Brain microvascular endothelial cell (primary cell): ENCODE measurements at regions not wholly inside any gene's neighbourhood (a gene's known extent, or its start where the extent isn't known, plus 50 kb on each side); places are given as distances from the start of the nearest gene placed in this dataset.
"Not testable (repeated sequence)": the region's sequence is repeated elsewhere in the genome, so short reads cannot be mapped to it uniquely, and the experiment has no call there.

ENCODE experiments used
- DNase-seq: peaks from one replicate; pipeline ENCODE4 v3.0.0-alpha.2; 2020
- H3K27ac ChIP-seq: fragments of 250-450 bp; sonication (Bioruptor Pico); 2 replicates; pipeline ENCODE4 v1.5.1; 2020; ENCODE audit warnings: mild to moderate bottlenecking, moderate library complexity
- H3K27me3 ChIP-seq: fragments of 250-450 bp; sonication (Bioruptor Pico); replicated peaks from 2 replicates; pipeline ENCODE4 v1.5.1; 2020; ENCODE audit warnings: mild to moderate bottlenecking
- H3K36me3 ChIP-seq: fragments of 250-450 bp; sonication (Bioruptor Pico); replicated peaks from 2 replicates; pipeline ENCODE4 v1.5.1; 2020; ENCODE audit warnings: mild to moderate bottlenecking
- H3K4me3 ChIP-seq: 2 replicates; pipeline ENCODE4 v1.5.1; 2011; ENCODE audit warnings: low read depth, mild to moderate bottlenecking, control low read depth, low read length, moderate library complexity
- CTCF ChIP-seq: IDR thresholded peaks from 2 replicates; pipeline ENCODE4 v1.5.1; 2011; ENCODE audit warnings: low read depth, mild to moderate bottlenecking, moderate library complexity, low read length, control low read depth, inconsistent platforms; ENCODE audit errors: missing control alignments
- in situ Hi-C: cut with HindIII; loops from 2 replicates; pipeline ENCODE4 v1.10.0; 2017; ENCODE audit warnings: low sequenced_read_pairs, low pct_ligation_motif_present

GRCh38 chr7:152504816-152505215 is 69.0 kb upstream of the KMT2C start:
- in situ Hi-C loops = no loop called here
- Histone ChIP-seq H3K4me3 (no peak overlapping the region), H3K27ac (no peak overlapping the region), H3K36me3 (no peaks in the 10 kb centered on the region), H3K27me3 (no peaks in the 10 kb centered on the region)
- no peak for DNase-seq
- TF ChIP-seq CTCF = no peak

- in situ Hi-C loops = no loop called here
- Histone ChIP-seq H3K36me3 (no peaks in the 10 kb centered on the region), H3K4me3 (no peak overlapping the region), H3K27ac (no peak overlapping the region), H3K27me3 (no peaks in the 10 kb centered on the region)
- no peak for DNase-seq
- TF ChIP-seq CTCF = no peak
Observed at GRCh38 chr7:152504367-152504766, 68.6 kb upstream of the KMT2C start.

GRCh38 chr7:152502813-152503790 is 67.3 kb upstream of the KMT2C start:
- TF ChIP-seq CTCF = no peak
- DNase-seq = no peak
- no peak overlapping the region for H3K4me3 ChIP-seq
- H3K27ac ChIP-seq = no peak overlapping the region
- in situ Hi-C loops = no loop called here
- no peaks in the 10 kb centered on the region for H3K36me3 ChIP-seq
- no peaks in the 10 kb centered on the region for H3K27me3 ChIP-seq

GRCh38 chr7:152501506-152501905 is 65.7 kb upstream of the KMT2C start:
- Histone ChIP-seq H3K4me3 (no peak overlapping the region), H3K27ac (no peak overlapping the region), H3K27me3 (no peaks in the 10 kb centered on the region), H3K36me3 (no peaks in the 10 kb centered on the region)
- DNase-seq = no peak
- in situ Hi-C loops = no loop called here
- TF ChIP-seq CTCF = no peak

- DNase-seq, H3K36me3 ChIP-seq, H3K27me3 ChIP-seq, H3K27ac ChIP-seq, in situ Hi-C loops, H3K4me3 ChIP-seq: not testable (repeated sequence)
Observed at GRCh38 chr7:152499969-152500368, 64.2 kb upstream of the KMT2C start.

- in situ Hi-C loops = no loop called here
- H3K27me3 ChIP-seq = no peaks in the 10 kb centered on the region
- no peak overlapping the region for H3K4me3 ChIP-seq
- no peak overlapping the region for H3K27ac ChIP-seq
- TF ChIP-seq CTCF = no peak
- no peaks in the 10 kb centered on the region for H3K36me3 ChIP-seq
- no peak for DNase-seq
Observed at GRCh38 chr7:152495867-152496266, 60.1 kb upstream of the KMT2C start.
